GM21786 (cell line): ENCODE measurements at regions not wholly inside any gene's neighbourhood (a gene's known extent, or its start where the extent isn't known, plus 50 kb on each side); places are given as distances from the start of the nearest gene placed in this dataset.
A peak's percentile ranks its signal among the peaks of the same experiment; 100 is the strongest.

Source experiments
- ATAC-seq: cut with Tn5 transposase; IDR thresholded peaks from one replicate; pipeline ENCODE4 v1.9.1; 2021; ENCODE audit not compliant: unreplicated experiment

GRCh38 chr5:106923409-106923808 is 747.3 kb downstream of the EFNA5 start:
- no peak for ATAC-seq

GRCh38 chr5:106921567-106921966 is 749.2 kb downstream of the EFNA5 start:
- ATAC-seq: no peak

GRCh38 chr5:106910486-106910885 is 760.3 kb downstream of the EFNA5 start:
- ATAC-seq: no peak

GRCh38 chr5:106909716-106910115 is 761.0 kb downstream of the EFNA5 start:
- no peak for ATAC-seq

GRCh38 chr5:106907979-106908378 is 762.8 kb downstream of the EFNA5 start:
- no peak for ATAC-seq

- ATAC-seq: no peak
Measured at GRCh38 chr5:106906199-106906598, 764.5 kb downstream of the EFNA5 start.

GRCh38 chr5:106894964-106895363 is 775.8 kb downstream of the EFNA5 start:
- no peak for ATAC-seq

GRCh38 chr5:106882035-106882434 is 788.7 kb downstream of the EFNA5 start:
- no peak for ATAC-seq

GRCh38 chr5:106880656-106881055 is 790.1 kb downstream of the EFNA5 start:
- ATAC-seq: no peak

- no peak for ATAC-seq
Measured at GRCh38 chr5:106877881-106878280, 792.9 kb downstream of the EFNA5 start.

GRCh38 chr5:106876665-106877194 is 794.0 kb downstream of the EFNA5 start:
- ATAC-seq: no peak

GRCh38 chr5:106876298-106876622 is 794.5 kb downstream of the EFNA5 start:
- no peak for ATAC-seq

- no peak for ATAC-seq
Measured at GRCh38 chr5:106875591-106876297, 795.0 kb downstream of the EFNA5 start.

GRCh38 chr5:106874974-106875373 is 795.8 kb downstream of the EFNA5 start:
- ATAC-seq: no peak

- no peak for ATAC-seq
Measured at GRCh38 chr5:106874531-106874930, 796.2 kb downstream of the EFNA5 start.

- ATAC-seq: no peak
Measured at GRCh38 chr5:106873568-106873967, 797.2 kb downstream of the EFNA5 start.

- ATAC-seq: no peak
Measured at GRCh38 chr5:106865279-106865678, 805.5 kb downstream of the EFNA5 start.

- ATAC-seq: no peak
Measured at GRCh38 chr5:106862450-106863193, 808.1 kb downstream of the EFNA5 start.

GRCh38 chr5:106860398-106861044 is 810.2 kb downstream of the EFNA5 start:
- ATAC-seq: peak; percentile 66

GRCh38 chr5:106858616-106859015 is 812.1 kb downstream of the EFNA5 start:
- ATAC-seq: no peak

- ATAC-seq: no peak
Measured at GRCh38 chr5:106854922-106855321, 815.8 kb downstream of the EFNA5 start.
